Stimulated activated naive CD8-positive, alpha-beta T cell treated with anti-CD3 and anti-CD28 coated beads, Interleukin-15, Interleukin-2, amounts not matched to agents 100 ng/mL and 50 ng/mL, for 24 hours (primary cell): ENCODE measurements at regions not wholly inside any gene's neighbourhood (a gene's known extent, or its start where the extent isn't known, plus 50 kb on each side); places are given as distances from the start of the nearest gene placed in this dataset.

Experiments
- H3K27ac Mint-ChIP-seq: one replicate; pipeline ENCODE4 v1.8.0; 2021; ENCODE audit warnings: mild to moderate bottlenecking, mixed read lengths
- H3K27me3 Mint-ChIP-seq: one replicate; pipeline ENCODE4 v1.8.0; 2021; ENCODE audit warnings: mixed read lengths
- H3K36me3 Mint-ChIP-seq: one replicate; pipeline ENCODE4 v1.8.0; 2021; ENCODE audit warnings: low read depth, mixed read lengths
- H3K4me1 Mint-ChIP-seq: one replicate; pipeline ENCODE4 v1.8.0; 2021; ENCODE audit warnings: low read depth, mixed read lengths
- H3K4me3 Mint-ChIP-seq: one replicate; pipeline ENCODE4 v1.8.0; 2021; ENCODE audit warnings: mild to moderate bottlenecking, mixed read lengths
- H3K9me3 Mint-ChIP-seq: one replicate; pipeline ENCODE4 v1.8.0; 2021; ENCODE audit warnings: mixed read lengths

DNA sequence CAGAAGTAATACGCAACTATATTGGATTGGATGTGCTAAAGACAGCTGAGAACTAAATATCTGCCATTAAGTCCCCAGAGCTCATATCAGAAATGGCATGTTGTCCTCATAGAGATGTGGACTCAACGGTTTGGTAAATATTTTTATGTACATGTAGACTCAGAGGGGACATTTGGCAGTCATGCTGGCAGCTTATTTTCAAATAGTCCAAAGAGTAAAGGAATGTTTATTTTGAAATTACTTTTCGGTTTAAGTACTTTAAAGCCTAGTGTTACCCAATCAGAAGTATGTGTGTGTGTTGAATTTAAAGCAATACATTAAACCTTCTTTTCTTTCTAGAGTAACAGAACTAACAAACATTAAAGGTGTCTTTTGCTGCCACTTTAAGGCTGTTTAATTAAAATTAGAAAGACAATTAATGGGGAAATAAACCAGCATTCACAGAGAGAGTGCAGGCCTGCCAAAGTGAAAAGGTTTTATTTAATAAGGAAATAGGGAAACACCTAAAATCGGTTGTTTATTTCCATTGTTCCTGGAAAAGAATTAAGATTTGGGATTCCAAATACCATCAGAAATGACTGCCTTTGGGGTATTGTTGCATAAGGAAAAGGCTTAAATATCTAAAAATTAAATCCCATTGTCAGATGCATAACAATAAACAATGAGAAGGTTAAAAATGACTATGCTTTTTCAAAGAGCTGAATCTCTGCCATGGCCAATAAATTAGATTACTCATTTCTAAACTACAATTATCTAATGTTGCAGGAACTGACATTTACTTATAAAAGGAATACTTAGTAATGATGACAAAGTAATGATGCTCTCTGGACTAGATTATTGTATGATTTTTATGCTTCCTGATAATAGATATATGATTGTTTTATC lies 113.4 kb upstream of the AHR start:
- Mint-ChIP-seq H3K36me3 (no peaks in the 10 kb centered on the region), H3K4me1 (peaks cover 17% of the 10 kb centered on the region), H3K4me3 (no peak overlapping the region), H3K27me3 (no peaks in the 10 kb centered on the region), H3K9me3 (no peaks in the 10 kb centered on the region), H3K27ac (no peak overlapping the region)

DNA sequence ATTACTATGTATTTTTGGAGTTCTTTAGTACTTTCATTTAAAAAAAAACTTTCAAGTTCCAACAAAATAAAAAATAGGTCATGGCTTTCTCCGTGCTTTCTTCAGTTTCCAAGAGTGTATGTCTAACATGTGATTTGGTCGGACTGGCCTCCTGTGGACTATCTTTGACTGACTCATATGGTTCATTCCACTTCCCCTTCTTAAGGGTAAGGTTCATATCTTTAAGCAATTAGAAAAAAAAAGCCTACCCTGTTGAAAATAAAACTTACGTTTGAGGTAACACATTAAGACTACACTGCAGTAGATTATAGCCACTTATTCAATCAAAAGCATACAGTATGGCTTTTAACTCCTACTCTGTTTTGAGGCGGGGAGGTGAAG lies 112.8 kb upstream of the AHR start:
- peaks cover 17% of the 10 kb centered on the region for H3K4me1 Mint-ChIP-seq
- no peaks in the 10 kb centered on the region for H3K36me3 Mint-ChIP-seq
- no peaks in the 10 kb centered on the region for H3K27me3 Mint-ChIP-seq
- no peaks in the 10 kb centered on the region for H3K9me3 Mint-ChIP-seq
- H3K27ac Mint-ChIP-seq = peak overlapping the region; percentile 29
- H3K4me3 Mint-ChIP-seq = no peak overlapping the region

DNA sequence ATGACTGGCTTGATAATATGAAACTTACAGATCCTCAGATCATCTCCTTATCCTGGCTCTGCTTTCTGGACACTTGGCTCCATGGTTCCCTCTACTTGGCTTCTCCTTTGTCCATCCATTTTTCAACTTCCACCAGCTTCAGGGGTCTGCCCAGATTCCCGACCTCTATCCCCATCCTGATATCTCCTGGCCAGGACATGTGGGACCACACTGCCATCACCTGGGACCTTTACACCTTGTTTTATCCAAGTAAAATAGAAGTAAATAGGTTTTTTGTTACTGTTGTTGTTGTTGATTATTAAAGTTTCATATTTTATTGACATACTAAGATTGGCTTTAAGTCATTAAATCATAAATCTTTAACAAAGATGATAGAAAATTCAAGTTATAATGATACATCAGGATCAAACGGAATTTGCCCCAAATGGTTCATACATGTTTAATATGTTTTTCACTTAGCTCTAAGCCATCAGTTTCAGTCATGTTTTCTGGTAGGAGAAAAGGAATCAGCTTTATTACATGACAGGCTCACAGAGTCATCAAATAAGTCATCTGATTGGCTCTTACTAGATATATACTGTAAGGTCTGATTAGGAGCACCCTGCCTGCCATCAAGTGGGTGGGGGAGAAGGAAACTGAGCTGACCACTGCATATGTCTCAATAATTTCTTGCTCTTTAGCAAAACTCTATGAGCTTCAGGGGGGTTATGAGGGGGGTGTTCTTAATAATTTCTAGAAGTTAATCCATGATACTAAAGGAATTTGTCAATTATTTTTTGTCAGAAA lies 111.5 kb upstream of the AHR start:
- Mint-ChIP-seq H3K27me3 (no peaks in the 10 kb centered on the region), H3K4me1 (peaks cover 17% of the 10 kb centered on the region), H3K27ac (no peak overlapping the region), H3K4me3 (no peak overlapping the region), H3K9me3 (no peaks in the 10 kb centered on the region), H3K36me3 (no peaks in the 10 kb centered on the region)

DNA sequence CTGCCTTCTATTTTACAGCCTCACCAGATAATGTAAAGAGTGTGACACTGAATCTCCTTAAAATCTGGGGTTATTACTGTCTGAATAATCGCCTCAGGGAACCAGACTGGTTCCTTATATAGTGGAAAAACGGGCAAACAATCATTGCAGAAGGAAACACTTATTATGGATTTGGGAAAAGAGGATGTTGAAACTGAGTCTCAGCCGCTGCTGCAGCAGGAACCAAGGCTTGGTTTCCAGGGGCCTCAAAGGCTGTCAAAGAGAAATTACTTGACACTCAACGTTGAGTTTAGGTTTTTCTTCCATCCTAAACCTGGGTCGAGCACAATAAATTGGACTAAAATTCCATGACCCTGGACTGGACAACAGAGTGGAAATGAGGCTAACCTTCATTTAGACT lies 103.8 kb upstream of the AHR start:
- Mint-ChIP-seq H3K27ac (no peak overlapping the region), H3K9me3 (no peaks in the 10 kb centered on the region), H3K4me3 (no peak overlapping the region), H3K4me1 (peaks cover 24% of the 10 kb centered on the region), H3K27me3 (no peaks in the 10 kb centered on the region), H3K36me3 (no peaks in the 10 kb centered on the region)

DNA sequence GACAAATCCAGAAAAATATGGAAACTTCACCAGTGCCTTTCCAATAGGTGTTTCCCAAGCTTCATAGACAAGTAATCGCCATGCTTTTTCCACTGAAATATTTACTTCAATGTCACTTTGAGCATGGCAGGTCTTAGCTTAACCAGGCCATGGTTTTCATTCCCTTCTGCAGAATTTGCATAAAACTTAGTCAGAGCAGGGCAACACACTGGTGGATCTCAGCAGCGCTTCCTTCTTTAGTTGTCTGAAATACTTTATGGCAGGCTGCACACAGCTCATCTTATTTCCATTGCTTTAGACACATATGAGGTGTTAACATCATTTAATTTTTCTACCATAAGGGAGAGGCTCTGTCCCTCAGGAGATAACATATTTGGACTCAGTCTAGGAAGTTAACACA lies 102.9 kb upstream of the AHR start:
- Mint-ChIP-seq H3K27ac (no peak overlapping the region), H3K4me1 (peaks cover 27% of the 10 kb centered on the region), H3K36me3 (no peaks in the 10 kb centered on the region), H3K9me3 (no peaks in the 10 kb centered on the region), H3K27me3 (no peaks in the 10 kb centered on the region), H3K4me3 (no peak overlapping the region)

DNA sequence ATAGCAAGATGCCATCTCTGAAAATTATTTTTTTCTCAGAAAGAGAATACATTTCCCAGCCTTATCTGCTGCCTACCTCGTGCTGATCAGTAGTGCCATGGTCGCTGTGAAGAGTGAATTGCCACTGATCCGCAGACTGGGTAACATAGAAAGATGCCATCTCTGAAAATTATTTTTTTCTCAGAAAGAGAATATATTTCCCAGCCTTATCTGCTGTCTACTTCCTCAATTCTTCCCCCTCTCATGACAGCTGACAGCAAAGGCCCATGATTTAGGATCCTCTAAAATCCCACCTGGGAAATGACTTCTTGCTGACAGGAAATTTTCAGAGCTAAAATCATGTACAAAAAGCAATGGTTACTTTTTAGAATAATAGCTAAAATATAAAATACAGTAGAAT lies 92.5 kb upstream of the AHR start:
- Mint-ChIP-seq H3K36me3 (no peaks in the 10 kb centered on the region), H3K27ac (no peak overlapping the region), H3K9me3 (peaks cover 4% of the 10 kb centered on the region), H3K4me3 (no peak overlapping the region), H3K4me1 (no peaks in the 10 kb centered on the region), H3K27me3 (no peaks in the 10 kb centered on the region)

DNA sequence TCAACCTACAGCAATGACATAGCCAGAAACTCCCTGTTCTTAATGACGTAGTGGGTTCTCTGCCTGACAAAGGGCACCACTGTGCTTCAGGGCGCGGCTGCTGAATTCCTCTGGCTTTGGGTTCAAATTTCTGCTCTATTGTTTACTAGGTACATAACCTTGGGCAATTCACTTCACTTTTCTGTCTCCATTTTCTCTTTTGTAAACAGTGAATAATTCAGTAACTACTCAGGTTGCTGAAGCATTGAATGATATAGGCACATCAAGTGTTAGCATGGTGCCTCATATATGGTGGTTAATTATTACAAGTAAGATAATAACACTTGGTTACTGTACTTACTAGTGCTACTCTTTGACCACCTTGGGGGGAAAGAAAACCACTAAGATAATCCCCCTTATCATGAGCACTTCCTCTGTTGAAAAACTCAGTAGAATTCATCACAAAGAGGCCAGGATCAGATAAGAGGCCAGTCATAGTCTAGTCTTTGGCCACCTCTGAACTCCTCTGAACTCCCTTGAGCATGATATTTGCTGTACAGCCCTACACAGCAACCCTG lies 92.0 kb upstream of the AHR start:
- no peaks in the 10 kb centered on the region for H3K36me3 Mint-ChIP-seq
- peaks cover 4% of the 10 kb centered on the region for H3K9me3 Mint-ChIP-seq
- H3K27me3 Mint-ChIP-seq = no peaks in the 10 kb centered on the region
- no peak overlapping the region for H3K27ac Mint-ChIP-seq
- H3K4me1 Mint-ChIP-seq = no peaks in the 10 kb centered on the region
- H3K4me3 Mint-ChIP-seq = no peak overlapping the region

DNA sequence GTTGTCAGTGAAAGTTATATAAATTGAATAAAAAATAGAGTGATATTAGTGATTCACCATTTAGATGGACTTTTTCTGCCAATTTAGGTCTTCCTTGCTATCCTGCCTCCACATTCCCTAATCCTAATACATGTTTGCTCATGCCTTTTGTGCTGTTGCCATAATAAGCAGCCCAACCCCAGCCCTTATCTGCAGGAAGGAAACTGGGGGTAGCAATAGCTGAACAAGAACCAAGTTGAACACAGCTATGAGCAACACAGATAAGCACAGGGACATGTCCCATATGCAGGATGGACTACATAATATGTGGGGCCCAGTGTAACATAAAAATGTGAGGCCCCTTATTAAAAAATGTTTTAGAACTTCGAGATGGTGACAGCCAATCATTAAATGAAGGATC lies 91.2 kb upstream of the AHR start:
- Mint-ChIP-seq H3K27me3 (no peaks in the 10 kb centered on the region), H3K4me3 (no peak overlapping the region), H3K27ac (no peak overlapping the region), H3K4me1 (no peaks in the 10 kb centered on the region), H3K9me3 (peaks cover 4% of the 10 kb centered on the region), H3K36me3 (no peaks in the 10 kb centered on the region)

DNA sequence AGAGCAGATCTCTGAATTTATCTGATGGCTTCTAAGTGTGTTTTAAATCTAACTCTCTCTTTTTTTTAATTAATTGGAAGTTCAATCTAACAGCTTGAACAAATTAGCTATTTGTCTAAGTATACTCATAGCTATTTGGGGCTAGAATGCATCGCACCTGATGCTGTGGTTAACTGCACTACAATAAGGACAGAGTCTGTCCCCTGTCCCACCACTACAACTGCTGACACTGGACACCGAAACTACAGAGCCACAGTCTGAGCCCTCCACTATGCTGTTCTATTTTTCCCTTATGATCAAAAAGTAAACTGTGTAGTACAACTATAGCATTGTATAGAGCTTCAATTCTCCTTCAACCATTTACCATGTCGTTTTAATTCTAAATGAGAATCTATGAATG lies 89.4 kb upstream of the AHR start:
- Mint-ChIP-seq H3K27ac (no peak overlapping the region), H3K4me1 (no peaks in the 10 kb centered on the region), H3K4me3 (no peak overlapping the region), H3K36me3 (no peaks in the 10 kb centered on the region), H3K27me3 (no peaks in the 10 kb centered on the region), H3K9me3 (no peaks in the 10 kb centered on the region)

DNA sequence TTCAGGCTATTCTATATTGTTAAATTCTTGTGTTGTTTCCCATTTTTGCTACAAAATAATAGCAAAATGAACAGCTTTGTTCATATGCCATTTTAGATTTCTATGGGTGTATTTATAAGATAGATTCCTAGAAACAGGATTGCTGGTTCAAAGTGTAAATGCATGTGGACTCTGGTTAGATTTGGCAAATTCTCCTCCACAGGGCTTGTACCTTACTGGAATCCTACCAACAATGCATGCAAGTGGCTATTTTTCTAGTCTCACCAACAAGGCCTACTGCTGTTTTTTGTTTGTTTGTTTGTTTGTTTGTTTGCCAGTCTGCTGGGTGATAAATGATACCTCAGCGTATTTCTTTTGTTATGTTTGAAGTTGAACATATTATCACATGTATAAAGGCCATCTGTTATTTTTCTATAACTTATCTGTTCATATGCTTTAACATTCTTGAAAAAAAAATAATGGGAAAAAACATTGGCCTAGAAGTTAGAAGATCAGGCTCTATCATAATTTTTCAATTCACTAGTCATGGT lies 87.1 kb upstream of the AHR start:
- Mint-ChIP-seq H3K27ac (no peak overlapping the region), H3K9me3 (peaks cover 6% of the 10 kb centered on the region), H3K36me3 (peaks cover 5% of the 10 kb centered on the region), H3K4me3 (no peak overlapping the region), H3K27me3 (no peaks in the 10 kb centered on the region), H3K4me1 (no peaks in the 10 kb centered on the region)

DNA sequence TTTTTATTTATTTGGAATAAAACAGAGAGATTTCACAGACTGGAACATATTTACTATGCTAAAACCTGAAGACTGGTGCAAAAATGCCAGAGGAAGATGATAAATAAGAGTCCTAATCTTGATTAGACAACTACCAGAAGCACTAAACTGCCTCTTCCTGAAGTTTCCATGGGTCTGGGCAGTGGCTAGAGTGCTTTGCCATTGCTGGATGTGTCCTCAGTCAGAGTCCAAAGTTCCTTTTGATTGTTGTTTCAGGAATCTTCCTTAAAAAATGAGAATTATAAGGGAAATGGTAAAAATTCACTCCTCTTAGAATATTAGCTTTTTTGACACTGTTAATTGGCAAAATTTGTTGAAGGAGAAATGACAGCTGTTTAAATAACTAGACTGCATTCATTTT lies 86.3 kb upstream of the AHR start:
- Mint-ChIP-seq H3K4me3 (no peak overlapping the region), H3K27me3 (no peaks in the 10 kb centered on the region), H3K27ac (no peak overlapping the region), H3K9me3 (peaks cover 6% of the 10 kb centered on the region), H3K4me1 (no peaks in the 10 kb centered on the region), H3K36me3 (peaks cover 5% of the 10 kb centered on the region)

DNA sequence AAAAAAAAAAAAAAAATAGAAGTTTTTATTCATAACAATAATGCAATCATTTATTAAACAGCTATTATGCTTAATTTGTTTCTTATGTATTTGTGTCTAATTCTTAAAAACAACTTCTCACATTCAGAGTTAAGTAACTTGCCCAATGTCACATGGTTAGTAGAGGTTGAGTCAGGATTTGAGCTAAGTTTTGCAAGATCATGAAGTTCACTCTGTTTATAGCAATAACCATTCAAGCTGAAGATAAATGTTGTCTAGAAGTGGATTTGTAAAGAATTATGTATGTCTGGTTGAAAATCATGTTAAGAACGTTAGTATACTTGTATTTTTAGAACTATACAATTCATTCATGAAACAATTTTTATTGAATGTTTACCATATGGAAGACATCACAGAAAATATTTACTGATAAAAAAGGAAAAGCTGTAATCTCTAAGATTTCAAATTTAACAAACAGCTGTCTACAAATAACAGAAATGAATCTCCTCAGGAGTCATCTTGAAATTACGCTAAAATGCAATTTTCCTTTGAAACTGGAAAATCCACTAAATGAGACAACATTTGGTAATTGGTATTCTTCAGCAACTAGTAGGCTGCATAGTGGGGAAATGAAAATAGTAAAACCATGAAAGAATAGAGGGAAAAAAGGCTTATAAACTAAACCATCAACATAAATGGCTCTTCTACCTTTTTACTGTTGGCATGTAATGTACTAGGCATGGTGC lies 70.5 kb upstream of the AHR start:
- Mint-ChIP-seq H3K4me1 (peaks cover 7% of the 10 kb centered on the region), H3K4me3 (no peak overlapping the region), H3K9me3 (peaks cover 8% of the 10 kb centered on the region), H3K27ac (no peak overlapping the region), H3K36me3 (no peaks in the 10 kb centered on the region), H3K27me3 (no peaks in the 10 kb centered on the region)

DNA sequence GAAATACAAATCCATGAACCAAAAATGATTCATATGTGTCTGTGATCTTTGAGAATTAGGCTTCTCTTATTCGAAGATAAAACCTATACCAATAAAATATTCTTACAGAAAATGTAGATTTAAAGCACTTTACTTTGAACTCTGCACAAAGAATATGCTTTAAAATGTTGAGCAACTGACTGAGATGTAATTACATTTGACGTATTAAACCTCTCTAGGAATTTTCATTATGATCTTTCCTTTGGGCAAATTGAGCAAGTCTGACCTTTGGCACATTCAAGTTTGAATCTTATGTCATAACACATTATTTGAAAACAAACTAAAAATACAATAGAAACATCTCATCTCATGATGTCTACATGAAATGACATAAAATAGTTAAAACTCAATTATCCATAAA lies 69.2 kb upstream of the AHR start:
- Mint-ChIP-seq H3K4me3 (no peak overlapping the region), H3K36me3 (no peaks in the 10 kb centered on the region), H3K27ac (no peak overlapping the region), H3K9me3 (peaks cover 8% of the 10 kb centered on the region), H3K4me1 (peaks cover 20% of the 10 kb centered on the region), H3K27me3 (no peaks in the 10 kb centered on the region)

DNA sequence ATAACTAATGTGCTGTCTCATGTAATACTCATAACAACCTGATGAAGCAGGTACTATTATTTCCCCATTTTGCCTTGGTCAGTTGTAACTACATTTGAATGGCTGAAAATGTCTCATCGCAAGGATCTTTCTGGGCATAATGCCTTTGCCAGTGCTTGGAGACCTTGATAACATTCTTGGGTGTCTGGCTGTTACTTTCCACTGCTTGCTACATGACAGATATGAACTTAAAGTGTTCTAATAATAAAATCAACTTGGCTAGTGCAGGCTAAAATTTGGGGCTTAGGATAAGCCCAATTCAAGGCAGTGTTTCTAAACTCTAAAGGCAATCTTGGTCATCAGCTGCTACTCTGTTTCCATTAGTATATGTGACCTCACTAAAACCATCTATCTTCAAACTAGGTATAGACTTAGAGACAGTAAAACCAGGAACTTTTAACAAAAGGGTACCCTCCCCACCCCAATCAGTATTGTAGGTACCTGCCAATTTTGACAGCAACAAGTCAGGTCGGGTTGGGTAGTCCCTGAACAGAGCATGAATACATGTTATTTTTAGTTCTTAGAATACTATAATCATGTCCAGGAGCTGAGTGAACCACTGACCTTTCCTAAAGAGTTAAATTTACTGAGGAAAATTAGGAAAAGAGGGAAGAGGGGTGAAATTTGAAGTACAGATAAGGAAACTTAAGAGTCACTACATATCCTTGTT lies 68.2 kb upstream of the AHR start:
- Mint-ChIP-seq H3K27me3 (no peaks in the 10 kb centered on the region), H3K27ac (no peak overlapping the region), H3K36me3 (no peaks in the 10 kb centered on the region), H3K9me3 (peaks cover 7% of the 10 kb centered on the region), H3K4me1 (peaks cover 28% of the 10 kb centered on the region), H3K4me3 (no peak overlapping the region)
